HG03159 (cell line): ENCODE measurements at regions not wholly inside any gene's neighbourhood (a gene's known extent, or its start where the extent isn't known, plus 50 kb on each side); places are given as distances from the start of the nearest gene placed in this dataset.

Experiments used
- ATAC-seq: cut with Tn5 transposase; IDR thresholded peaks from one replicate; pipeline ENCODE4 v1.9.1; 2021; ENCODE audit warnings: mild to moderate bottlenecking, moderate library complexity; ENCODE audit not compliant: unreplicated experiment

GRCh38 chr10:78740976-78741915 lies 327.5 kb upstream of the ZMIZ1 start:
- no peak for ATAC-seq

DNA sequence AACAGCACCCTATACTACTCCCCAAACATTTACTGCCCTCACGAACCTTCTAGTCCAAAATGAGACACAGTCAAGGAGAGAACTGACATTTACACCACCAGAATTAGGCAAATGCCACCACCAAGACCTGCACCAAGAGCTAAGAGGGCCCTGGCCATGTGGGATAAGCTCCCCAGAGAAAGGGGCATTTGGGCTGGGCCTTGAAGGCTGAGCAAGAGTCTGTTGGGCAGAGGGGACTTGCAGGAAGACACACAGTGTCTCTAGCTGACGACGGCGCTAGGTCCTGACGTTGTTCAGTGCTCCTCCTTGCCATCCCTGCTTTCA lies 326.4 kb upstream of the ZMIZ1 start:
- ATAC-seq: no peak

GRCh38 chr10:78742730-78743615 lies 325.8 kb upstream of the ZMIZ1 start:
- no peak for ATAC-seq

- no peak for ATAC-seq
Observed at GRCh38 chr10:78744056-78744455, 324.7 kb upstream of the ZMIZ1 start.

DNA sequence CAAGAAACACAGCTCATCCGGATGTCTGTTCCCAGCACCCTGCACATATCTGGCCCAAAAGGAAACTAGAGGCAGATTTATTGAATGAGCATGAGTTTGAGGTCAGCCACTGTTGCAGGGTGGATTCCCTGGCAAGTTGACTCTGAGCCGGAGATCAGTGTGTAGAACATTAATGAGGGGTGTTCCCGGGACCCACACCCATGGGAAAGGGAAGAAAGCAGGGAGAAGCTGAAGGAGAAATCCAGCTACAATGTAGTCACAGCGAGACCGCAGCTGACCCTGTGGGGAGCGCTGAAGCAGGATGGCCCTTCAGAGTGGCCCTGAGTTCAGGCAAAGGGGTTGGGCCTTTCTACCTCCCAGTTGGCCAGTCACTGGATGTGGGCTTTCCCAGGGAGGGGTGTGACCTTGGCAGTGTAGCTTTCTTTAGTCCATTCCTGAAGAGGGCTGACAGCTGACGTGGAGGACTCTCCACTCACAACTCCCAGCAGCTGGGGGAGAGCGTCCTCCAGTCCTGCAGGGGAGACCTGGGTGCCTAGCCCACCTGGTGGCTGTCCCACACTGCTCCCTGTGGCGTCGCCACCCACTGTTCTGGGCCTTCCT lies 324.2 kb upstream of the ZMIZ1 start:
- ATAC-seq: no peak

DNA sequence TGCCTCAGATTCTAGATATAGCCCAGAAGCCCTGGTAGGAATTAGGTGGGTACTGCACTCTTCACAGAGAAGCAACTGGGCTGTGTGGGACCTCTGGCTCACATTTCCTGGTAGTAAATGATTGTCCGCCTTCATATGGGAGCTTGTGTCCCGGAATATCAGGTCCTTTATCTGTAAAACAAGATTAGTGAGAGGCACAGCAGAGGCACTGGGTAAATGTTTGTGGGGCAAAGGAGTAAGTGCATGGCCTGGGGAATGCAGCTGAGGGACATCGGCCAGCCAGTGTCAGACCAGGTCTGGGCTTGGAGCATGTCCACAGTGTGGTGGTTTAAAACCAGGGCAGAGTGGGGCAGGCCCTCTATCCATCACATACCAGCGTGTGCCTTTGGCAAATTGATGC lies 323.3 kb upstream of the ZMIZ1 start:
- no peak for ATAC-seq

DNA sequence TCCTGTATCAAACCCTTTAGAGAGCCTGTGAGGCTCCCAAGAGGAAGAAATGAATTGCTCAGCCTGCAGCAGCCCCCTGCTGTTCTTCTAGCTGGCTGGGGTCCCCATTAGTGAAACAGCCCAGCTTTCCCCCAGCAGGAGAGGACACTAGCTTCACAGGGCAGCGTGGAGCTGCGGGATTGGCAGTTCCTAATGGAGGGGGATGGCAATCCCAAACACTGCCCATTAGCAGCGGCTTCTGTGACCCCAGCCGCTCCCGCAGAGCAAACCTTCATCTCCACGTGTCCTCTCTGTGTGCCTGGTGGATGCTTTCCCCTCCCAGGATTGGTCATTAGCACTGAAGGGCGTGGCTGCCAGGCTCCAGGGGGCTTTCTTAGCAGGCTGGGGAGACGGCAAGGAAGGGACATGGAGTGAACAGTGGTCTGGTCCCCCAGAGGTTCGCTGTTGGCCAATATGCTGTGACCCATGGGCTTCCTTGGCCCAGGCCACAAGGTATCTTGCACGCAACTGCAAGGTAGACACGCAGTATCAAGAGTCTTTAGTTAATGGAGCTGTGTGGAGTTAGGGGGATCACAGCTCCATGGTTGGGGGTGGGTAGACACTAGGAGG lies 322.5 kb upstream of the ZMIZ1 start:
- ATAC-seq: no peak

DNA sequence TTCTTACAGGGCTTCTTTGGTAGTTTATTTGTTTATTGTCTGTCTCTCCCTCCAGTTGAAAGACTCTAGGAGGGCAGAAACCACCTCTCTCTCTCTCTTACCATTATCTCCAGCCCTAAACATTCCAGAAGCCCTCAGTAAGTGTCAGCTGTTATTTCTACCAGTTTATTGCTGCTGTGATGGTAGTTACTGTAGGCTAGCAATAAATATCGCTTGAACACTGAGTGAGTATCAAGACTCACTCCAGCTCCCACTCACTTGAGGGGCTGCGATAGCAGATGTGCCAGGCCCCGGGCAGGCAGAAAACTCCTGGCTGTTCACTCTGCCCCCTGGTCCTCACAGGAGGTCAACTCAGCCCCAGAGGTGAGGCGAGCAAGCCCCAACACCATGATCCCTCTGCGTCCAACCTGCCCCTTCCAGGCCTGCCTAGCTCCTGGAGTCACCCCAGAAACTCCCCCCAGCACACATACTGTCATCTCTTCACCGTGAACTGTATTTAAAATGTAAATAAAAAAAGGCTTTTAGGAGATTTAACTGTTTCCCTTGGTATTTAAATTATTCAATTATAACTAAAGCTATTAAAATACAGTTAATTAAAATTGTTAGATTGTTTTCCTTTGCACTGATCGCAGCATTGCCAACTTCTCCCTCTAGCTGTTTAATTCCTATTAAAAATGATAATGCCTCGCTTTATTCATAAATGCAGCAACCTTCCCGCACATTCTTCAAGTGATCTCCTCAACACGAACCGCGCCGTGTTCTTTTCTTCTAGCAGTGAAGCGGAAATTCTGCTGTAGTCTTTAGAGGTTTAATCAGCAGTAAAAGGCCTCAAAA lies 321.1 kb upstream of the ZMIZ1 start:
- ATAC-seq: no peak

- no peak for ATAC-seq
Observed at GRCh38 chr10:78748235-78748533, 320.6 kb upstream of the ZMIZ1 start.

GRCh38 chr10:78749200-78749599 lies 319.6 kb upstream of the ZMIZ1 start:
- no peak for ATAC-seq

- no peak for ATAC-seq
Observed at GRCh38 chr10:78749898-78750297, 318.9 kb upstream of the ZMIZ1 start.

GRCh38 chr10:78750418-78750817 lies 318.3 kb upstream of the ZMIZ1 start:
- no peak for ATAC-seq

GRCh38 chr10:78751716-78752115 lies 317.1 kb upstream of the ZMIZ1 start:
- ATAC-seq: no peak

DNA sequence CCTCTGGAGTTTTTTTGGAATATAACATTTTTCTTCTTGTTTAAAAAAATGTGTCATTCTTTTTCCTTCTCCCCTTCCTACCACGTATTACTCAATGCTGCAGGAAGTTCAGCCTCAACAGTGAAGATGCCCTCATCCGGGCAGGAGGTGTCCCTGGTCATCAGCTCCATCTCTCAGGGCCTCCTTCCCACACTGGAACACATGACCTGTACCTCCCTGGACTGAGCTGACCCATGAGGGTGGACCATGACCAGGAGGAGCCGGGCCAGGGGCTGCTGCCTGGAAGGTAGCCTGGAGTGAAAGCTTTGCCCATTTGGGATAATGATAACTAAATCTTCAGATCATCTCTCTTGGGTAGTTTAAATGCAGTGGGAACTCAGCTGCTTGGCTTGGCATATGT lies 316.5 kb upstream of the ZMIZ1 start:
- no peak for ATAC-seq

GRCh38 chr10:78752708-78753107 lies 316.1 kb upstream of the ZMIZ1 start:
- ATAC-seq: no peak

GRCh38 chr10:78754269-78755062 lies 314.3 kb upstream of the ZMIZ1 start:
- no peak for ATAC-seq

DNA sequence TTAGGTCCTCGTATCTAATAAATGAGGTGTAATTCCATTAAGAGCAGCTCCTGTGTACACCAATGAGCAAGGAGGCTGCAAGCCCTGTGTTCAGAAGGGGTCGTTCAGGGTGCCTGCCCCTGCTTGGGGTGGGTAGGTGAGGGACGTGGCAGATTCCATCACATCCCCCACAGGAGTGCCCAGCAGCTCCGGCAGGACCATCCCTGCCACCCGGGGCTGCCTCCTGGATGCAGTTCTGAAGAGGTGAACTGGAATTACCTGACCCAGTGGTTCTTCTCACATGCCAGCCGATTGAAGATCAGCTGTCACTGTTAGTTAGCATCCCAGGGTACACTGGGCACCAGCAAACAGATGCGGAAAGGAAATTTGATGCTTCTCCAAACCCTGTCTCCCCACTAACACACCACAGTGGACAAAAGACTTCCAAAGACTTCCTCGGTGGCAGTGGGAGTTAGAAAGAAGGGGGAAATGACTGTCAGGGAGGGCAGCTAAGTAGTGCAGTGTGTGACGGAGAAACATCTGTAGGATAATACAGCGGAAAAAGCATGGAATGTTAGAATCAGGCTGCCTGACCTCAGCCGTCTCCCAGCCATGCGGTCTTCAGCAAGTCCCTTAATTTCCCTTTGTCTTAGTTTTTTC lies 313.6 kb upstream of the ZMIZ1 start:
- no peak for ATAC-seq

- no peak for ATAC-seq
Observed at GRCh38 chr10:78755877-78756455, 312.8 kb upstream of the ZMIZ1 start.
